B cell (primary cell): ENCODE measurements at regions not wholly inside any gene's neighbourhood (a gene's known extent, or its start where the extent isn't known, plus 50 kb on each side); places are given as distances from the start of the nearest gene placed in this dataset.

Experiments
- ATAC-seq: fragments of 200-7000 bp; cut with Tn5 transposase; one replicate; pipeline ENCODE4 v1.10.0; 2021; ENCODE audit warnings: low read depth, mild to moderate bottlenecking, moderate number of reproducible peaks, moderate library complexity
- CTCF ChIA-PET: fragments of 350-600 bp; sonication (Branson Sonifier 250); formaldehyde crosslinking; loops from one replicate; lab custom pipeline; 2021; ENCODE audit warnings: antibody characterized with exemption, inconsistent platforms; lab: Charles Lee
- POLR2A ChIA-PET: fragments of 350-600 bp; sonication (Branson Sonifier 250); formaldehyde crosslinking; loops from one replicate; lab custom pipeline; 2021; ENCODE audit warnings: antibody characterized with exemption; lab: Charles Lee
- DNase-seq: peaks from one replicate; pipeline ENCODE4 v3.0.0; 2013
- H2AFZ ChIP-seq: 2 replicates; pipeline ENCODE4 v1.6.1; 2012; ENCODE audit warnings: mild to moderate bottlenecking, low read depth, low read length; ENCODE audit not compliant: insufficient read depth, poor library complexity, severe bottlenecking
- H3K27ac ChIP-seq, 2 donors: 1 replicate in 1 of 2; 2 replicates in 1 of 2; pipeline ENCODE4 v1.5.1; 2012 to 2013; ENCODE audit warnings: low read length in 2 of 2, mild to moderate bottlenecking in 2 of 2, moderate library complexity in 1 of 2
- H3K27me3 ChIP-seq, 4 experiments: fragments of 200-600 bp in 1 of 4; sonication (generic) in 1 of 4; replicated peaks in 1 of 4; 1 replicate in 2 of 4; 2 replicates in 2 of 4; pipeline versions ENCODE4 v1.6.1 to v1.7.0; 2013 to 2016; ENCODE audit warnings: low read length in 3 of 4, mild to moderate bottlenecking in 2 of 4, mixed read lengths in 1 of 4, moderate library complexity in 1 of 4; ENCODE audit not compliant: insufficient read depth in 4 of 4, control insufficient read depth in 3 of 4; ENCODE audit errors: control extremely low read depth in 1 of 4
- H3K36me3 ChIP-seq, 2 experiments: replicated peaks in 1 of 2; 1 replicate in 1 of 2; 2 replicates in 1 of 2; pipeline versions ENCODE4 v1.6.1 to v1.7.1; 2013; ENCODE audit warnings: low read length in 1 of 2; ENCODE audit not compliant: insufficient read depth in 2 of 2, control insufficient read depth in 1 of 2; ENCODE audit errors: control extremely low read depth in 1 of 2, extremely low read depth in 1 of 2
- H3K4me1 ChIP-seq, 2 donors: fragments of 200-600 bp in 1 of 2; sonication (generic) in 1 of 2; 1 replicate in 1 of 2; 2 replicates in 1 of 2; pipeline versions ENCODE4 v1.5.1 to v1.6.1; 2013 to 2017; ENCODE audit warnings: low read length in 2 of 2; ENCODE audit not compliant: control insufficient read depth in 2 of 2, insufficient read depth in 2 of 2
- H3K4me2 ChIP-seq: replicated peaks from 2 replicates; pipeline ENCODE3; 2012; ENCODE audit warnings: mild to moderate bottlenecking, low read depth, low read length; ENCODE audit not compliant: poor library complexity, severe bottlenecking
- H3K4me3 ChIP-seq, 5 experiments: fragments of 200-600 bp in 1 of 5; sonication (generic) in 1 of 5; 1 replicate in 3 of 5; 2 replicates in 2 of 5; pipeline versions ENCODE4 v1.5.1 to v1.7.0; 2011 to 2016; ENCODE audit warnings: low read length in 4 of 5, mild to moderate bottlenecking in 4 of 5, low read depth in 2 of 5, control low read depth in 1 of 5, moderate library complexity in 1 of 5; ENCODE audit not compliant: insufficient read depth in 1 of 5; ENCODE audit errors: control extremely low read depth in 1 of 5, extremely low read depth in 1 of 5
- H3K79me2 ChIP-seq: fragments of 200-600 bp; sonication (generic); one replicate; pipeline ENCODE4 v1.6.0; 2016; ENCODE audit warnings: low read length; ENCODE audit not compliant: control insufficient read depth, insufficient read depth
- H3K9ac ChIP-seq: fragments of 200-600 bp; sonication (generic); 2 replicates; pipeline ENCODE4 v1.6.1; 2017; ENCODE audit warnings: mild to moderate bottlenecking, low read length, moderate library complexity
- H3K9me3 ChIP-seq, 3 donors: one replicate each; pipeline versions ENCODE4 v1.6.1 to v1.7.1; 2013; ENCODE audit warnings: low read length in 2 of 3; ENCODE audit not compliant: control insufficient read depth in 2 of 3, insufficient read depth in 1 of 3; ENCODE audit errors: control extremely low read depth in 1 of 3
- H4K20me1 ChIP-seq: 2 replicates; pipeline ENCODE4 v1.6.0; 2012; ENCODE audit warnings: mild to moderate bottlenecking, low read length; ENCODE audit not compliant: insufficient read depth, control insufficient read depth, poor library complexity, severe bottlenecking
- H3K27ac Mint-ChIP-seq: one replicate; pipeline ENCODE4 v1.8.0; 2021; ENCODE audit warnings: mixed read lengths
- H3K27me3 Mint-ChIP-seq: one replicate; pipeline ENCODE4 v1.8.0; 2021; ENCODE audit warnings: mixed read lengths
- H3K4me1 Mint-ChIP-seq: one replicate; pipeline ENCODE4 v1.8.0; 2021; ENCODE audit warnings: mixed read lengths
- H3K4me3 Mint-ChIP-seq: one replicate; pipeline ENCODE4 v1.8.0; 2021; ENCODE audit warnings: mixed read lengths
- H3K9me3 Mint-ChIP-seq: one replicate; pipeline ENCODE4 v1.8.0; 2022; ENCODE audit warnings: mixed read lengths; ENCODE audit not compliant: insufficient read depth
- CTCF ChIP-seq: fragments of 200-600 bp; IDR thresholded peaks from one replicate; pipeline ENCODE4 v1.8.0; 2022; ENCODE audit warnings: antibody characterized with exemption, mild to moderate bottlenecking
- EZH2 ChIP-seq: IDR thresholded peaks from 2 replicates; pipeline ENCODE4 v1.6.1; 2012; ENCODE audit warnings: borderline replicate concordance, low read depth, mild to moderate bottlenecking, moderate library complexity, low read length; ENCODE audit not compliant: insufficient read depth, poor library complexity, severe bottlenecking
- WGBS: methylation state at CpG from one replicate; pipeline ENCODE4 v1.1.5; 2013; ENCODE audit warnings: missing lambda C conversion rate; ENCODE audit not compliant: insufficient coverage; 5-methylcytosine and 5-hydroxymethylcytosine counted together
- intact Hi-C: fragments of 100-400 bp; cut with micrococcal nuclease; formaldehyde crosslinking; loops from one replicate; pipeline ENCODE4 v1.10.0; 2022

- no peaks in the 10 kb centered on the region for H3K27me3 ChIP-seq
- TF ChIP-seq EZH2 = no peak
- TF ChIP-seq CTCF = no peak
- no peaks in the 10 kb centered on the region for H3K36me3 ChIP-seq
- ATAC-seq (no peak), DNase-seq (no peak)
- intact Hi-C loops = no loop called here
- CTCF ChIA-PET = no interaction called here
- Mint-ChIP-seq H3K27me3 (no peaks in the 10 kb centered on the region), H3K4me1 (no peaks in the 10 kb centered on the region), H3K4me3 (no peak overlapping the region), H3K27ac (no peak overlapping the region), H3K9me3 (peaks cover 3% of the 10 kb centered on the region)
- no peaks in the 10 kb centered on the region for H3K9me3 ChIP-seq
- no peak overlapping the region for H3K27ac ChIP-seq
- H3K9ac ChIP-seq = no peak overlapping the region
- no peaks in the 10 kb centered on the region for H3K4me1 ChIP-seq
- H3K79me2 ChIP-seq = no peaks in the 10 kb centered on the region
- POLR2A ChIA-PET = no interaction called here
- H3K4me2 ChIP-seq = no peak overlapping the region
- H2AFZ ChIP-seq = no peak overlapping the region
- no CpG with 5 or more reads among the region's 1 CpG for WGBS
- no peak overlapping the region for H3K4me3 ChIP-seq
- H4K20me1 ChIP-seq = no peaks in the 10 kb centered on the region
Measured at GRCh38 chr18:73879328-73879727, 268.3 kb downstream of the FBXO15 start.

- Histone ChIP-seq H3K4me1 (no peaks in the 10 kb centered on the region), H3K9me3 (no peaks in the 10 kb centered on the region), H3K9ac (no peak overlapping the region), H3K27me3 (no peaks in the 10 kb centered on the region), H4K20me1 (no peaks in the 10 kb centered on the region), H3K4me3 (no peak overlapping the region), H3K4me2 (no peak overlapping the region), H3K79me2 (no peaks in the 10 kb centered on the region), H2AFZ (no peak overlapping the region), H3K36me3 (no peaks in the 10 kb centered on the region), H3K27ac (no peak overlapping the region)
- ChIA-PET CTCF (no interaction called here), POLR2A (no interaction called here)
- DNase-seq (no peak), ATAC-seq (no peak)
- Mint-ChIP-seq H3K27ac (no peak overlapping the region), H3K9me3 (no peaks in the 10 kb centered on the region), H3K27me3 (no peaks in the 10 kb centered on the region), H3K4me3 (no peak overlapping the region), H3K4me1 (no peaks in the 10 kb centered on the region)
- intact Hi-C loops = no loop called here
- no peak for TF ChIP-seq CTCF
- TF ChIP-seq EZH2 = no peak
- WGBS = 100% methylated on average over 2 of the region's 3 CpGs
Measured at GRCh38 chr18:73869182-73869581, 278.5 kb downstream of the FBXO15 start.
